ENCODE measurements at regions not wholly inside any gene's neighbourhood (a gene's known extent, or its start where the extent isn't known, plus 50 kb on each side); places are given as distances from the start of the nearest gene placed in this dataset.

DNA sequence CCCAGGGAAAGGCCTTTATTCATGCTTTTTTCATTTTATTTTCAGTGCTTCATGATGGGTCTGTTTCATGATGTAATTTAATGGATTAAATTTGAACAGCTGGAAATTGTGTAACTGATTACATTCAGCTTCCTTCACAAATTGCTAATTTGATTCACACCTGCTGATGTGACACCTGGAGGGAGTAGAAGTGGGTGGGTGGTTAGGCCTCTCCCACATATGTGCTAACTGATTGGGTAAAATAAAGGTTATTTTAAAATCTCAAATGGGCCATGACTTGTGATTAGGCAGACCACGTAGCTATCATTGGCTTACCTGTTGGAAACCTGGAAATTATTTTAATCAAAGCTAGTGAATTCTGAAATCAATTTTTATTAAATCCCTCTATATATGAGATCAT, 142.1 kb downstream of the GXYLT1 start:
- TF ChIP-seq EZH2 (IDR thresholded peaks at IDR 0.05), result no peak
- no peak for TF ChIP-seq POLR2AphosphoS5 (IDR thresholded peaks at IDR 0.05; ENCODE audit: borderline replicate concordance, low read depth, low read length)

Data from SK-N-MC (cell line).